ENCODE measurements at regions not wholly inside any gene's neighbourhood (a gene's known extent, or its start where the extent isn't known, plus 50 kb on each side); places are given as distances from the start of the nearest gene placed in this dataset.

- TF ChIP-seq, protein P1, sequence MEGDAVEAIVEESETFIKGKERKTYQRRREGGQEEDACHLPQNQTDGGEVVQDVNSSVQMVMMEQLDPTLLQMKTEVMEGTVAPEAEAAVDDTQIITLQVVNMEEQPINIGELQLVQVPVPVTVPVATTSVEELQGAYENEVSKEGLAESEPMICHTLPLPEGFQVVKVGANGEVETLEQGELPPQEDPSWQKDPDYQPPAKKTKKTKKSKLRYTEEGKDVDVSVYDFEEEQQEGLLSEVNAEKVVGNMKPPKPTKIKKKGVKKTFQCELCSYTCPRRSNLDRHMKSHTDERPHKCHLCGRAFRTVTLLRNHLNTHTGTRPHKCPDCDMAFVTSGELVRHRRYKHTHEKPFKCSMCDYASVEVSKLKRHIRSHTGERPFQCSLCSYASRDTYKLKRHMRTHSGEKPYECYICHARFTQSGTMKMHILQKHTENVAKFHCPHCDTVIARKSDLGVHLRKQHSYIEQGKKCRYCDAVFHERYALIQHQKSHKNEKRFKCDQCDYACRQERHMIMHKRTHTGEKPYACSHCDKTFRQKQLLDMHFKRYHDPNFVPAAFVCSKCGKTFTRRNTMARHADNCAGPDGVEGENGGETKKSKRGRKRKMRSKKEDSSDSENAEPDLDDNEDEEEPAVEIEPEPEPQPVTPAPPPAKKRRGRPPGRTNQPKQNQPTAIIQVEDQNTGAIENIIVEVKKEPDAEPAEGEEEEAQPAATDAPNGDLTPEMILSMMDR (IDR thresholded peaks at IDR 0.05), result no peak
- no peak for TF ChIP-seq POLR2AphosphoS5 (IDR thresholded peaks at IDR 0.05)
- no peak for TF ChIP-seq POLR2A (IDR thresholded peaks at IDR 0.05)
Measured at GRCh38 chr15:70556779-70557178, 206.6 kb downstream of the UACA start.
